ENCODE measurements at regions not wholly inside any gene's neighbourhood (a gene's known extent, or its start where the extent isn't known, plus 50 kb on each side); places are given as distances from the start of the nearest gene placed in this dataset.

- H3K4me3 ChIP-seq (ENCODE audit: low read length): no peak overlapping the region
- WGBS (ENCODE audit: insufficient coverage, insufficient read length): no CpG with 5 or more reads among the region's 1 CpG
- H3K36me3 ChIP-seq (ENCODE audit: control insufficient read depth, insufficient read depth, low read length): peaks cover 3% of the 10 kb centered on the region; the same call in 1 of the 2 replicates
- no peaks in the 10 kb centered on the region for H3K27me3 ChIP-seq (ENCODE audit: control insufficient read depth, insufficient read depth, low read length)
- peaks cover 8% of the 10 kb centered on the region for H3K4me1 ChIP-seq (ENCODE audit: control insufficient read depth, insufficient read depth, low read length)
- no peak overlapping the region for H3K27ac ChIP-seq (ENCODE audit: low read length)
- DNase-seq (ENCODE audit: low read depth, low spot score): no peak
- H3K9me3 ChIP-seq (ENCODE audit: control insufficient read depth, insufficient read depth, low read length): peaks cover 2% of the 10 kb centered on the region
These were observed 597.4 kb upstream of the CDH5 start for GRCh38 chr16:65769055-65769465.

GRCh38 chr16:65767125-65767524 lies 599.4 kb upstream of the CDH5 start:
- peaks cover 3% of the 10 kb centered on the region; the same call in 1 of the 2 replicates for H3K36me3 ChIP-seq (ENCODE audit: control insufficient read depth, insufficient read depth, low read length)
- H3K4me3 ChIP-seq (ENCODE audit: low read length): no peak overlapping the region
- DNase-seq (ENCODE audit: low read depth, low spot score): no peak
- WGBS (ENCODE audit: insufficient coverage, insufficient read length): no CpG with 5 or more reads among the region's 4 CpGs
- H3K27ac ChIP-seq (ENCODE audit: low read length): no peak overlapping the region
- no peaks in the 10 kb centered on the region for H3K27me3 ChIP-seq (ENCODE audit: control insufficient read depth, insufficient read depth, low read length)
- peaks cover 2% of the 10 kb centered on the region; the same call in 1 of the 2 replicates for H3K4me1 ChIP-seq (ENCODE audit: control insufficient read depth, insufficient read depth, low read length)
- H3K9me3 ChIP-seq (ENCODE audit: control insufficient read depth, insufficient read depth, low read length): peaks cover 2% of the 10 kb centered on the region

- no peak overlapping the region for H3K27ac ChIP-seq (ENCODE audit: low read length)
- DNase-seq (ENCODE audit: low read depth, low spot score): no peak
These were observed 602.7 kb upstream of the CDH5 start for GRCh38 chr16:65763640-65764305.

GRCh38 chr16:65760874-65761273 lies 605.6 kb upstream of the CDH5 start:
- H3K4me3 ChIP-seq (ENCODE audit: low read length): no peak overlapping the region
- no CpG with 5 or more reads among the region's 4 CpGs for WGBS (ENCODE audit: insufficient coverage, insufficient read length)
- H3K27me3 ChIP-seq (ENCODE audit: control insufficient read depth, insufficient read depth, low read length): no peaks in the 10 kb centered on the region
- no peaks in the 10 kb centered on the region for H3K4me1 ChIP-seq (ENCODE audit: control insufficient read depth, insufficient read depth, low read length)
- DNase-seq (ENCODE audit: low read depth, low spot score): no peak
- no peaks in the 10 kb centered on the region for H3K36me3 ChIP-seq (ENCODE audit: control insufficient read depth, insufficient read depth, low read length)
- no peaks in the 10 kb centered on the region for H3K9me3 ChIP-seq (ENCODE audit: control insufficient read depth, insufficient read depth, low read length)
- H3K27ac ChIP-seq (ENCODE audit: low read length): no peak overlapping the region

More at GRCh38 chr16:65763640-65764305, 602.7 kb upstream of the CDH5 start:
- WGBS (ENCODE audit: insufficient coverage, insufficient read length): no CpG with 5 or more reads among the region's 7 CpGs
- H3K9me3 ChIP-seq (ENCODE audit: control insufficient read depth, insufficient read depth, low read length): no peaks in the 10 kb centered on the region
- H3K4me1 ChIP-seq (ENCODE audit: control insufficient read depth, insufficient read depth, low read length): peaks cover 2% of the 10 kb centered on the region; the same call in 1 of the 2 replicates
- no peaks in the 10 kb centered on the region for H3K36me3 ChIP-seq (ENCODE audit: control insufficient read depth, insufficient read depth, low read length)
- H3K4me3 ChIP-seq (ENCODE audit: low read length): no peak overlapping the region
- no peaks in the 10 kb centered on the region for H3K27me3 ChIP-seq (ENCODE audit: control insufficient read depth, insufficient read depth, low read length)

GRCh38 chr16:65758620-65759019 lies 607.9 kb upstream of the CDH5 start:
- WGBS (ENCODE audit: insufficient coverage, insufficient read length): no CpG with 5 or more reads among the region's 4 CpGs
- H3K9me3 ChIP-seq (ENCODE audit: control insufficient read depth, insufficient read depth, low read length): no peaks in the 10 kb centered on the region
- no peak overlapping the region for H3K4me3 ChIP-seq (ENCODE audit: low read length)
- no peaks in the 10 kb centered on the region for H3K27me3 ChIP-seq (ENCODE audit: control insufficient read depth, insufficient read depth, low read length)
- H3K36me3 ChIP-seq (ENCODE audit: control insufficient read depth, insufficient read depth, low read length): no peaks in the 10 kb centered on the region
- no peak overlapping the region for H3K27ac ChIP-seq (ENCODE audit: low read length)
- no peak for DNase-seq (ENCODE audit: low read depth, low spot score)
- H3K4me1 ChIP-seq (ENCODE audit: control insufficient read depth, insufficient read depth, low read length): no peaks in the 10 kb centered on the region

- no peak overlapping the region for H3K27ac ChIP-seq (ENCODE audit: low read length)
- DNase-seq (ENCODE audit: low read depth, low spot score): no peak
- WGBS (ENCODE audit: insufficient coverage, insufficient read length): no CpG with 5 or more reads among the region's 4 CpGs
- H3K36me3 ChIP-seq (ENCODE audit: control insufficient read depth, insufficient read depth, low read length): no peaks in the 10 kb centered on the region
- H3K9me3 ChIP-seq (ENCODE audit: control insufficient read depth, insufficient read depth, low read length): no peaks in the 10 kb centered on the region
- no peaks in the 10 kb centered on the region for H3K4me1 ChIP-seq (ENCODE audit: control insufficient read depth, insufficient read depth, low read length)
- no peaks in the 10 kb centered on the region for H3K27me3 ChIP-seq (ENCODE audit: control insufficient read depth, insufficient read depth, low read length)
- H3K4me3 ChIP-seq (ENCODE audit: low read length): no peak overlapping the region
These were observed 609.4 kb upstream of the CDH5 start for GRCh38 chr16:65757064-65757463.

- Histone ChIP-seq H3K27me3 (ENCODE audit: control insufficient read depth, insufficient read depth, low read length) (no peaks in the 10 kb centered on the region), H3K27ac (ENCODE audit: low read length) (no peak overlapping the region), H3K9me3 (ENCODE audit: control insufficient read depth, insufficient read depth, low read length) (no peaks in the 10 kb centered on the region), H3K36me3 (ENCODE audit: control insufficient read depth, insufficient read depth, low read length) (no peaks in the 10 kb centered on the region), H3K4me3 (ENCODE audit: low read length) (no peak overlapping the region), H3K4me1 (ENCODE audit: control insufficient read depth, insufficient read depth, low read length) (no peaks in the 10 kb centered on the region)
- WGBS (ENCODE audit: insufficient coverage, insufficient read length): no CpG with 5 or more reads among the region's 4 CpGs
- DNase-seq (ENCODE audit: low read depth, low spot score): no peak
These were observed 610.3 kb upstream of the CDH5 start for GRCh38 chr16:65756163-65756562.

- H3K4me3 ChIP-seq (ENCODE audit: low read length): no peak overlapping the region
- no peaks in the 10 kb centered on the region for H3K4me1 ChIP-seq (ENCODE audit: control insufficient read depth, insufficient read depth, low read length)
- no peak overlapping the region for H3K27ac ChIP-seq (ENCODE audit: low read length)
- H3K36me3 ChIP-seq (ENCODE audit: control insufficient read depth, insufficient read depth, low read length): no peaks in the 10 kb centered on the region
- no CpG with 5 or more reads among the region's 19 CpGs for WGBS (ENCODE audit: insufficient coverage, insufficient read length)
- DNase-seq (ENCODE audit: low read depth, low spot score): no peak
- no peaks in the 10 kb centered on the region for H3K27me3 ChIP-seq (ENCODE audit: control insufficient read depth, insufficient read depth, low read length)
- H3K9me3 ChIP-seq (ENCODE audit: control insufficient read depth, insufficient read depth, low read length): no peaks in the 10 kb centered on the region
These were observed 611.4 kb upstream of the CDH5 start for GRCh38 chr16:65754820-65755691.

GRCh38 chr16:65752522-65752844 lies 614.0 kb upstream of the CDH5 start:
- no peak for DNase-seq (ENCODE audit: low read depth, low spot score)
- no peaks in the 10 kb centered on the region for H3K36me3 ChIP-seq (ENCODE audit: control insufficient read depth, insufficient read depth, low read length)
- H3K4me1 ChIP-seq (ENCODE audit: control insufficient read depth, insufficient read depth, low read length): no peaks in the 10 kb centered on the region
- H3K4me3 ChIP-seq (ENCODE audit: low read length): no peak overlapping the region
- no peak overlapping the region for H3K27ac ChIP-seq (ENCODE audit: low read length)
- H3K27me3 ChIP-seq (ENCODE audit: control insufficient read depth, insufficient read depth, low read length): no peaks in the 10 kb centered on the region
- no peaks in the 10 kb centered on the region for H3K9me3 ChIP-seq (ENCODE audit: control insufficient read depth, insufficient read depth, low read length)
- no CpG with 5 or more reads among the region's 1 CpG for WGBS (ENCODE audit: insufficient coverage, insufficient read length)

- WGBS (ENCODE audit: insufficient coverage, insufficient read length): no CpG with 5 or more reads among the region's 8 CpGs
These were observed 614.6 kb upstream of the CDH5 start for GRCh38 chr16:65751622-65752521.

More at GRCh38 chr16:65751622-65752521, 614.6 kb upstream of the CDH5 start:
- Histone ChIP-seq H3K4me1 (ENCODE audit: control insufficient read depth, insufficient read depth, low read length) (no peaks in the 10 kb centered on the region), H3K36me3 (ENCODE audit: control insufficient read depth, insufficient read depth, low read length) (no peaks in the 10 kb centered on the region), H3K27ac (ENCODE audit: low read length) (no peak overlapping the region), H3K4me3 (ENCODE audit: low read length) (no peak overlapping the region), H3K27me3 (ENCODE audit: control insufficient read depth, insufficient read depth, low read length) (no peaks in the 10 kb centered on the region), H3K9me3 (ENCODE audit: control insufficient read depth, insufficient read depth, low read length) (no peaks in the 10 kb centered on the region)
- DNase-seq (ENCODE audit: low read depth, low spot score): no peak
